ENCODE measurements at regions not wholly inside any gene's neighbourhood (a gene's known extent, or its start where the extent isn't known, plus 50 kb on each side); places are given as distances from the start of the nearest gene placed in this dataset.

GRCh38 chr4:15215109-15215508 lies 212.7 kb upstream of the C1QTNF7 start:
- ChIA-PET CTCF (interaction anchor here (1.5 kb wide), 1 partner anchor 18 kb away, joined by 4 read pairs; no protein-coding TSS in a partner anchor), POLR2A (no interaction called here)
- no peak for TF ChIP-seq CTCF (IDR thresholded peaks at IDR 0.05; ENCODE audit: insufficient read depth, low read depth, low read length)
- no peak overlapping the region for H3K4me3 ChIP-seq (ENCODE audit: low read depth, low read length)
- DNase-seq (ENCODE audit: low read depth): no peak
- peaks cover 2% of the 10 kb centered on the region; the same call in 1 of the 2 replicates for H3K27me3 ChIP-seq (ENCODE audit: control insufficient read depth, insufficient read depth, low read length)
- no peaks in the 10 kb centered on the region for H3K36me3 ChIP-seq (ENCODE audit: control insufficient read depth, insufficient read depth, low read length)

- Histone ChIP-seq H3K4me3 (ENCODE audit: low read depth, low read length) (no peak overlapping the region), H3K27me3 (ENCODE audit: control insufficient read depth, insufficient read depth, low read length) (no peaks in the 10 kb centered on the region), H3K36me3 (ENCODE audit: control insufficient read depth, insufficient read depth, low read length) (no peaks in the 10 kb centered on the region)
- no peak for TF ChIP-seq CTCF (IDR thresholded peaks at IDR 0.05; ENCODE audit: insufficient read depth, low read depth, low read length)
- no peak for DNase-seq (ENCODE audit: low read depth)
- CTCF ChIA-PET: no interaction called here
- POLR2A ChIA-PET: no interaction called here
Measured at GRCh38 chr4:15226203-15226602, 201.6 kb upstream of the C1QTNF7 start.

GRCh38 chr4:15231265-15232091 lies 196.4 kb upstream of the C1QTNF7 start:
- Histone ChIP-seq H3K27me3 (ENCODE audit: control insufficient read depth, insufficient read depth, low read length) (0 out of 2 replicates have a peak, but pooled peaks cover 2% of the 10 kb centered on the region), H3K36me3 (ENCODE audit: control insufficient read depth, insufficient read depth, low read length) (no peaks in the 10 kb centered on the region), H3K4me3 (ENCODE audit: low read depth, low read length) (no peak overlapping the region)
- TF ChIP-seq CTCF (IDR thresholded peaks at IDR 0.05; ENCODE audit: insufficient read depth, low read depth, low read length): peak; percentile 76
- ChIA-PET CTCF (interaction anchor here (1.0 to 4.6 kb wide), 7 partner anchors 96 to 418 kb away, joined by 3 to 58 read pairs (median 5); no protein-coding TSS in a partner anchor), POLR2A (no interaction called here)
- DNase-seq (ENCODE audit: low read depth): no peak

DNA sequence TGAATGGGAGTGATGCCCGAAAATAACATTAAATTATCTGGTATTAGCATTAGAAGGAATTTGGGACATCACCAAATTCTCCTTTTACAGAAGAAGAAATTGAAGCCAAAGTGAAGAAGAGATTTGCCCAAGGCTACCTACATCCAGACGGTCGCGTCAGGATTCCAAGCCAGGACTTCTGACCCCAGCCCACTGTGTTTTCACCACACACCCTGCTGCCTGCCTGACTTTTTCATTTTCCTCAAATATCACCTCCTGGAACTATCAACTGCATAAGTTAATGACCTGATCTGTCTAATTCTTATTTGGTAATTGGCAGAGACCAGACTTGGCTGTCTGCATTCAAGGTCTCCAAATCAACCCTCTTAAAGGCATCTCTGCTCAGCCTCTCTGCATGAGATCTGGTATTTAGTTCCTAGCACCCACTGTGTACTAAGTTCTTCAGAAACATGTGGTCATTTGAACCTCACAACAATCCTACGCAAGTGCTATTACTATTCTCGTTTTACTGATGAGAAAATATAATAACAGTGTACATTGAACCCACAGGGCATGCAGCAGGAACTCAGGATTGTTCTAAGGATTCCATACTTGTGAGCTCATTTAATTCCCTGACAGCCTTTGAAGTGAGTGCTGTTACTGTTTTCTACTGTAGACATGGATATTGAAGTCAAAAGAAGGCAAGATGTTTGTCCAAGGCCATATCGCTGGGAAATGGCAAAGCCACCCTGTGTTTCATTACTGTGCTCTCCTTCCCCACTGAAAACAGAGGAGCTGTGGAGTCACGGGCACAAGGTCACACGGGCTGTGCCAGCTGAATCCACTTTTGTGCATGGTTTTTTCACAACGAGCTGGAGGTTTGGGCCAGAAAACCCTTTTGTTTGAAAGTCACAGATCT lies 195.2 kb upstream of the C1QTNF7 start:
- TF ChIP-seq CTCF (IDR thresholded peaks at IDR 0.05; ENCODE audit: insufficient read depth, low read depth, low read length): no peak
- ChIA-PET POLR2A (interaction anchor here (0.5 kb wide), 1 partner anchor 225 kb away, joined by 5 read pairs; no protein-coding TSS in a partner anchor), CTCF (interaction anchor here (0.5 to 4.6 kb wide), 7 partner anchors 17 to 1373 kb away, joined by 3 to 58 read pairs (median 3); no protein-coding TSS in a partner anchor)
- Histone ChIP-seq H3K4me3 (ENCODE audit: low read depth, low read length) (no peak overlapping the region), H3K27me3 (ENCODE audit: control insufficient read depth, insufficient read depth, low read length) (peaks cover 5% of the 10 kb centered on the region), H3K36me3 (ENCODE audit: control insufficient read depth, insufficient read depth, low read length) (no peaks in the 10 kb centered on the region)
- no peak for DNase-seq (ENCODE audit: low read depth)

DNA sequence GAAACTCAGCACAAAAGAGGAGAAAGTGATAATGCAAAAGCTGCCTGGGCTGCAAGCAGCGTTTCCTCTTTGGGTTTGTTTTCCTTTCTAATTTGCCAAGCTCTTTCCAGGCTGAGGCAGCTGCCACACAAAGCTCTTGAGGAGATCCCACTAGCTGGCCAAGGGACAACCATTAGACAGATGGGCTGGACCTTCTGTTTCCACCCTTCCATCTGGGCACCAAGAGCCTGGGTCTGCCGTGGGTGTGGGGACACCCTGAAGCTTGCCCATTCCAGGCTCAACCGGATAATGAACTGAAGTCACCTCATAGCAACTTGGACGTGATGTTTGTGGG lies 194.6 kb upstream of the C1QTNF7 start:
- ChIA-PET POLR2A (no interaction called here), CTCF (interaction anchor here (1.1 to 4.6 kb wide), 5 partner anchors 18 to 1373 kb away, joined by 3 to 58 read pairs (median 3); no protein-coding TSS in a partner anchor)
- TF ChIP-seq CTCF (IDR thresholded peaks at IDR 0.05; ENCODE audit: insufficient read depth, low read depth, low read length): no peak
- H3K36me3 ChIP-seq (ENCODE audit: control insufficient read depth, insufficient read depth, low read length): no peaks in the 10 kb centered on the region
- no peak overlapping the region for H3K4me3 ChIP-seq (ENCODE audit: low read depth, low read length)
- no peak for DNase-seq (ENCODE audit: low read depth)
- peaks cover 11% of the 10 kb centered on the region for H3K27me3 ChIP-seq (ENCODE audit: control insufficient read depth, insufficient read depth, low read length)

Measured in BJ (cell line).